Kidney (tissue), 13 donors: ENCODE measurements at regions not wholly inside any gene's neighbourhood (a gene's known extent, or its start where the extent isn't known, plus 50 kb on each side); places are given as distances from the start of the nearest gene placed in this dataset.

Experiments
- DNase-seq, 5 donors: peaks; one replicate each; pipeline ENCODE4 v3.0.0-alpha.2; 2013 to 2020
- FAIRE-seq: peaks from 2 replicates; lab custom pipeline; 2012; peaks lifted over from hg19 to GRCh38; lab: Jason Lieb, UNC
- H3K27ac ChIP-seq, 2 donors: one replicate each; pipeline ENCODE4 v1.7.0; 2013; ENCODE audit warnings: low read depth in 2 of 2, low read length in 2 of 2, inconsistent platforms in 1 of 2
- H3K27me3 ChIP-seq: one replicate; pipeline ENCODE4 v1.7.1; 2013; ENCODE audit warnings: low read length, inconsistent platforms; ENCODE audit not compliant: control insufficient read depth, insufficient read depth
- H3K36me3 ChIP-seq, 3 donors: one replicate each; pipeline versions ENCODE4 v1.7.0 to v1.7.1; 2013; ENCODE audit warnings: low read length in 3 of 3, control low read depth in 1 of 3, inconsistent platforms in 1 of 3; ENCODE audit not compliant: insufficient read depth in 3 of 3, control insufficient read depth in 2 of 3
- H3K4me1 ChIP-seq, 3 donors: one replicate each; pipeline versions ENCODE4 v1.7.0 to v1.7.1; 2013; ENCODE audit warnings: low read length in 3 of 3, inconsistent platforms in 1 of 3, low read depth in 1 of 3; ENCODE audit not compliant: control insufficient read depth in 2 of 3, insufficient read depth in 2 of 3
- H3K4me3 ChIP-seq, 3 donors: one replicate each; pipeline versions ENCODE4 v1.7.0 to v1.8.1; 2013; ENCODE audit warnings: low read length in 3 of 3, control low read depth in 1 of 3, inconsistent platforms in 1 of 3
- H3K9ac ChIP-seq, 3 donors: one replicate each; pipeline versions ENCODE4 v1.7.0 to v1.7.1; 2013; ENCODE audit warnings: low read length in 3 of 3, control low read depth in 1 of 3, inconsistent platforms in 1 of 3
- H3K9me3 ChIP-seq, 3 donors: one replicate each; pipeline versions ENCODE4 v1.7.0 to v1.7.1; 2013; ENCODE audit warnings: low read length in 3 of 3, control low read depth in 1 of 3, inconsistent platforms in 1 of 3; ENCODE audit not compliant: control insufficient read depth in 2 of 3, insufficient read depth in 1 of 3
- intact Hi-C: fragments of 100-400 bp; cut with DNase I; formaldehyde crosslinking; loops from one replicate; pipeline ENCODE4 v1.11.1; 2022
- TF ChIP-seq, protein P1 (sequence below): IDR thresholded peaks from 3 replicates; pipeline ENCODE4 v1.5.1; 2012; ENCODE audit warnings: mild to moderate bottlenecking, moderate library complexity, borderline replicate concordance; ENCODE audit not compliant: insufficient read depth; ENCODE audit errors: extremely low read depth
- donor health status: control.
- donor health status: control.
- donor health status: control.
- donor health status: control.
- donor health status: control.
- donor health status: DM: yes; HTN: yes; CAD: no.
- donor health status: Normal renal cell carcinoma (clear cell type).

DNA sequence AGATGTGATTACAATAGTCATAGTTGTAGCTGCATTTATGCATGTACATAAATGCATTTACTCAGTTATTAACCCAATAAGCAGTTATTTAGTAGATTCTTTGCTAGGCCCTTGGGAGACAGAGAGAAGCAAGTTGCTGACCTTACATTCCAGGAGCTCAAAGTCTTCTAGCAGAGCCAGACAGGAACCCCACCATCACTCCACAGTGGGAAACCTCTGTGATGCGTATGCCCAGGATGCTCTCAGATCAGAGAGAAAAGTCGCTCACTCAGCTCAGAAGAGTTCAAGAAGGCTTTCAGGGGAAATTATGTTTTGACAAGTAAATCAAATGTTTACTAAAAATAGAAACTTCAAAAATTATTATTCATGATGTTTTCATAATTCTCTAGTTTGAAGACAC lies 146.3 kb upstream of the EXOC2 start:
- intact Hi-C loops: no loop called here

DNA sequence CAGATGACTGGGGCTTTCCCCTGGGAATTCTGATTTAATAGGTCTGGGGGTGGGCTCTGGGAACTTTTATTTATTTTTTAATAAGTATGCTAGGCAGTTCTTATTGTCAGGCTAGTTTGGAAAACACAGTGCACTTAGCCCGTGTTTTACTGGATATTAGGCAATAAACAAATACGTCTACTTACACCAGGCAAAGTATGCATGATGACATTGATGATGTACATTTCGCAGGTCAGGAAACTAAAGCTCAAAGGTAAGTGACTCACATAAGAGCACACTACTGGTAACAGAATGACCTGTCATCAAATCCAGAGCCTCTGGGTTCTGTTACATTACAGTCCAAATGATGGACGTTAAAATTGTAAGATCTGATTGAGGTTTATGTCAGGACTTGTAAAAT lies 144.4 kb upstream of the EXOC2 start:
- H3K27ac ChIP-seq: no peak overlapping the region
- no peaks in the 10 kb centered on the region for H3K4me1 ChIP-seq
- TF ChIP-seq, protein P1, sequence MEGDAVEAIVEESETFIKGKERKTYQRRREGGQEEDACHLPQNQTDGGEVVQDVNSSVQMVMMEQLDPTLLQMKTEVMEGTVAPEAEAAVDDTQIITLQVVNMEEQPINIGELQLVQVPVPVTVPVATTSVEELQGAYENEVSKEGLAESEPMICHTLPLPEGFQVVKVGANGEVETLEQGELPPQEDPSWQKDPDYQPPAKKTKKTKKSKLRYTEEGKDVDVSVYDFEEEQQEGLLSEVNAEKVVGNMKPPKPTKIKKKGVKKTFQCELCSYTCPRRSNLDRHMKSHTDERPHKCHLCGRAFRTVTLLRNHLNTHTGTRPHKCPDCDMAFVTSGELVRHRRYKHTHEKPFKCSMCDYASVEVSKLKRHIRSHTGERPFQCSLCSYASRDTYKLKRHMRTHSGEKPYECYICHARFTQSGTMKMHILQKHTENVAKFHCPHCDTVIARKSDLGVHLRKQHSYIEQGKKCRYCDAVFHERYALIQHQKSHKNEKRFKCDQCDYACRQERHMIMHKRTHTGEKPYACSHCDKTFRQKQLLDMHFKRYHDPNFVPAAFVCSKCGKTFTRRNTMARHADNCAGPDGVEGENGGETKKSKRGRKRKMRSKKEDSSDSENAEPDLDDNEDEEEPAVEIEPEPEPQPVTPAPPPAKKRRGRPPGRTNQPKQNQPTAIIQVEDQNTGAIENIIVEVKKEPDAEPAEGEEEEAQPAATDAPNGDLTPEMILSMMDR: no peak
- no peak for FAIRE-seq
- peaks cover 0 to 6% (median 4%) of the 10 kb centered on the region in 3 donors for H3K9me3 ChIP-seq
- intact Hi-C loops: no loop called here
- no peaks in the 10 kb centered on the region for H3K36me3 ChIP-seq
- H3K9ac ChIP-seq: no peak overlapping the region
- H3K27me3 ChIP-seq: no peaks in the 10 kb centered on the region
- DNase-seq: no peak
- no peak overlapping the region for H3K4me3 ChIP-seq

More for the DNA sequence above, 146.3 kb upstream of the EXOC2 start:
- TF ChIP-seq, protein P1: no peak
- no peaks in the 10 kb centered on the region for H3K4me1 ChIP-seq
- no peaks in the 10 kb centered on the region for H3K27me3 ChIP-seq
- no peaks in the 10 kb centered on the region for H3K36me3 ChIP-seq
- peaks cover 0 to 6% (median 4%) of the 10 kb centered on the region in 3 donors for H3K9me3 ChIP-seq
- no peak for DNase-seq
- FAIRE-seq: no peak
- H3K9ac ChIP-seq: no peak overlapping the region
- H3K4me3 ChIP-seq: no peak overlapping the region
- H3K27ac ChIP-seq: no peak overlapping the region

DNA sequence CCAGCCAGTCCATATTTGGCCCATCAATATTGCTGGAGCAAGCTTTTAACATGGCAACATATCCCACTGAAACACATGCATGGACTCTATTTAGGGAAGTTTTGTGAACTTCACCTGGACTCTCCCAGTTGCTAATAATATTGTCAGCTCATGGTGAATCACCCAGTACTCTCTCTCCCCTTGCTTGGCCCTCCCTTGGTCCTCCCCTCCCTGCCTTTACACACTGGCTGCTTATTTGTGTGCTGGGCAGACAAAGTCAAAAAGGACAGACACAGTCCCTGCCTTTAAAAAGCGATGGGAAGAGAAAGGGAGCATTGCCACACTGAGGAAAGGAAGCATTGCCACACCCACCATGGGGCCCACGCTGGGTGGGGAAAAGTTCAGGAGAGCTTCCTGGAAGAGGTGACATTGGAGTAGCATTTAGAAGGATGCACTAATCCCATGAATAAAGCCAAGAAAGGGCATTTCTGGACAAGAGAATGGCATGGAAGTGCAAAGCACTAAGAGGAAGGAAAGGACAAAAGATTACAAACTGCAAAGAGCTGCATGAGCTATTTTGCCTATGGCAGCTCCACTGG lies 143.4 kb upstream of the EXOC2 start:
- H3K36me3 ChIP-seq: no peaks in the 10 kb centered on the region
- intact Hi-C loops: no loop called here
- FAIRE-seq (no peak), DNase-seq (no peak)
- H3K4me1 ChIP-seq: no peaks in the 10 kb centered on the region
- no peaks in the 10 kb centered on the region for H3K27me3 ChIP-seq
- no peak overlapping the region for H3K4me3 ChIP-seq
- TF ChIP-seq, protein P1: no peak
- H3K9ac ChIP-seq: no peak overlapping the region
- peaks cover 0 to 6% (median 4%) of the 10 kb centered on the region in 3 donors for H3K9me3 ChIP-seq
- no peak overlapping the region for H3K27ac ChIP-seq
